ENCODE measurements at regions not wholly inside any gene's neighbourhood (a gene's known extent, or its start where the extent isn't known, plus 50 kb on each side); places are given as distances from the start of the nearest gene placed in this dataset.

GRCh38 chr13:44098559-44098958 lies 218.9 kb downstream of the LACC1 start:
- Histone ChIP-seq H2BK5ac (ENCODE audit: insufficient read length, low read length) (no peak overlapping the region), H3K4ac (ENCODE audit: low read depth, low read length) (no peak overlapping the region), H3K18ac (ENCODE audit: insufficient read length, low read depth, low read length) (no peak overlapping the region), H4K91ac (ENCODE audit: insufficient read length, low read depth, low read length) (no peak overlapping the region), H3K14ac (ENCODE audit: insufficient read depth, low read length) (no peak overlapping the region), H3K9me3 (ENCODE audit: control insufficient read depth, low read depth, low read length) (no peaks in the 10 kb centered on the region), H3K56ac (ENCODE audit: insufficient read length, low read depth, low read length) (no peak overlapping the region), H2BK12ac (ENCODE audit: insufficient read length, low read depth, low read length) (no peak overlapping the region), H4K8ac (replicated peaks; ENCODE audit: insufficient read length, low read depth, low read length) (no peak overlapping the region), H2AFZ (ENCODE audit: low read length) (no peak overlapping the region), H2AK5ac (ENCODE audit: insufficient read length, low read length) (no peak overlapping the region), H4K5ac (ENCODE audit: insufficient read length, low read depth, low read length) (no peak overlapping the region), H3K79me1 (ENCODE audit: insufficient read depth, low read depth, low read length, poor library complexity, severe bottlenecking) (no peaks in the 10 kb centered on the region), H3K27me3 (ENCODE audit: insufficient read depth, low read length) (no peaks in the 10 kb centered on the region), H3K9ac (ENCODE audit: extremely low read depth, insufficient read length, low read length) (no peak overlapping the region), H3K27ac (ENCODE audit: insufficient read length, low read depth, low read length) (no peak overlapping the region), H3K23ac (ENCODE audit: insufficient read length, low read depth, low read length) (no peak overlapping the region), H3K23me2 (ENCODE audit: insufficient read length, low read depth, low read length, poor library complexity, severe bottlenecking) (no peaks in the 10 kb centered on the region), H2BK15ac (ENCODE audit: low read depth, low read length) (no peak overlapping the region), H3T11ph (ENCODE audit: low read length) (no peak overlapping the region), H2BK120ac (ENCODE audit: low read depth, low read length, poor library complexity, severe bottlenecking) (no peak overlapping the region), H3K4me2 (ENCODE audit: insufficient read depth, insufficient read length, low read length) (no peak overlapping the region), H3K4me1 (ENCODE audit: insufficient read depth, low read length) (no peaks in the 10 kb centered on the region), H2BK20ac (ENCODE audit: low read depth, low read length, poor library complexity, severe bottlenecking) (no peak overlapping the region), H4K20me1 (ENCODE audit: control insufficient read depth, insufficient read depth, insufficient read length) (no peaks in the 10 kb centered on the region), H3K79me2 (ENCODE audit: insufficient read depth, low read length) (no peaks in the 10 kb centered on the region)
- Mint-ChIP-seq H3K27ac (no peak overlapping the region), H3K4me3 (no peak overlapping the region), H3K36me3 (ENCODE audit: insufficient read depth in 1 of 3, low read depth in 3 of 3) (peaks cover 4 to 15% (median 5%) of the 10 kb centered on the region in 3 experiments; a peak in 6 of 7 replicates), H3K27me3 (ENCODE audit: low read depth) (no peaks in the 10 kb centered on the region), H3K4me1 (peaks cover 0 to 6% of the 10 kb centered on the region in 2 experiments; a peak in 2 of 4 replicates), H3K9me3 (peaks cover 13 to 20% of the 10 kb centered on the region in 2 experiments)
- TF ChIP-seq CTCF (conservative IDR thresholded peaks at IDR 0.05): no peak
- no CpG with 5 or more reads among the region's 2 CpGs for WGBS (ENCODE audit: extremely low coverage, insufficient read length, low lambda C conversion rate)
- DNase-seq: no peak

Data from H9 (cell line).